T-cell (primary cell): ENCODE measurements at regions not wholly inside any gene's neighbourhood (a gene's known extent, or its start where the extent isn't known, plus 50 kb on each side); places are given as distances from the start of the nearest gene placed in this dataset.
"Not testable (repeated sequence)": the region's sequence is repeated elsewhere in the genome, so short reads cannot be mapped to it uniquely, and the experiment has no call there.

Experiments used
- ATAC-seq, 4 experiments: fragments of 200-7000 bp in 3 of 4; fragments of 150-1000 bp in 1 of 4; cut with Tn5 transposase; replicated peaks in 1 of 4; 1 replicate in 3 of 4; 2 replicates in 1 of 4; pipeline ENCODE4 v1.10.0; 2021; ENCODE audit warnings: moderate library complexity in 3 of 4, mild to moderate bottlenecking in 2 of 4, moderate number of reproducible peaks in 1 of 4
- CTCF ChIA-PET, 2 donors: fragments of 300-600 bp; sonication (Branson Sonifier 250); formaldehyde crosslinking; loops; one replicate each; lab custom pipeline; 2022; ENCODE audit warnings: antibody characterized with exemption in 2 of 2; lab: Charles Lee
- POLR2A ChIA-PET, 2 donors: fragments of 300-600 bp; sonication (Branson Sonifier 250); formaldehyde crosslinking; loops; one replicate each; lab custom pipeline; 2022; ENCODE audit warnings: antibody characterized with exemption in 2 of 2; lab: Charles Lee
- DNase-seq, 35 experiments: peaks; one replicate each; pipeline versions ENCODE4 v3.0.0 to v3.0.0-alpha.2; 2013 to 2023
- H3K27ac ChIP-seq: one replicate; pipeline ENCODE4 v1.5.1; 2013; ENCODE audit warnings: low read length
- H3K27me3 ChIP-seq, 2 experiments: replicated peaks in 1 of 2; 1 replicate in 1 of 2; 2 replicates in 1 of 2; pipeline versions ENCODE4 v1.6.1 to v1.7.0; 2013; ENCODE audit warnings: low read length in 1 of 2, mixed read lengths in 1 of 2; ENCODE audit not compliant: control insufficient read depth in 2 of 2, insufficient read depth in 2 of 2; ENCODE audit errors: extremely low read depth in 1 of 2
- H3K36me3 ChIP-seq, 2 donors: 1 replicate in 1 of 2; 2 replicates in 1 of 2; pipeline versions ENCODE4 v1.6.1 to v1.7.0; 2013; ENCODE audit warnings: low read length in 1 of 2; ENCODE audit not compliant: control insufficient read depth in 2 of 2, insufficient read depth in 1 of 2; ENCODE audit errors: extremely low read depth in 1 of 2
- H3K4me1 ChIP-seq, 2 experiments: 1 replicate in 1 of 2; 2 replicates in 1 of 2; pipeline versions ENCODE4 v1.6.1 to v1.7.0; 2013; ENCODE audit warnings: low read length in 2 of 2, mixed read lengths in 1 of 2; ENCODE audit not compliant: insufficient read depth in 2 of 2, control insufficient read depth in 1 of 2; ENCODE audit errors: extremely low read depth in 1 of 2
- H3K4me3 ChIP-seq, 2 donors: 1 replicate in 1 of 2; 2 replicates in 1 of 2; pipeline versions ENCODE4 v1.5.1 to v1.7.0; 2013; ENCODE audit warnings: mild to moderate bottlenecking in 2 of 2, low read length in 1 of 2, moderate library complexity in 1 of 2; ENCODE audit not compliant: control insufficient read depth in 1 of 2; ENCODE audit errors: extremely low read depth in 1 of 2
- H3K9me3 ChIP-seq: 2 replicates; pipeline ENCODE4 v1.7.0; 2013
- H3K27ac Mint-ChIP-seq, 2 donors: one replicate each; pipeline ENCODE4 v1.8.0; 2020 to 2021; ENCODE audit warnings: mild to moderate bottlenecking in 2 of 2, mixed read lengths in 2 of 2
- H3K27me3 Mint-ChIP-seq, 2 donors: one replicate each; pipeline ENCODE4 v1.8.0; 2021 to 2022; ENCODE audit warnings: mixed read lengths in 2 of 2
- H3K36me3 Mint-ChIP-seq: one replicate; pipeline ENCODE4 v1.8.0; 2021; ENCODE audit warnings: mixed read lengths
- H3K4me1 Mint-ChIP-seq, 3 donors: one replicate each; pipeline ENCODE4 v1.8.0; 2020 to 2022; ENCODE audit warnings: mixed read lengths in 3 of 3, mild to moderate bottlenecking in 1 of 3
- H3K4me3 Mint-ChIP-seq, 3 donors: one replicate each; pipeline ENCODE4 v1.8.0; 2020 to 2022; ENCODE audit warnings: mild to moderate bottlenecking in 3 of 3, mixed read lengths in 3 of 3, moderate library complexity in 3 of 3
- H3K9me3 Mint-ChIP-seq, 3 donors: one replicate each; pipeline ENCODE4 v1.8.0; 2020 to 2022; ENCODE audit warnings: mixed read lengths in 3 of 3
- WGBS: methylation state at CpG from one replicate; pipeline ENCODE4 v1.1.5; 2013; ENCODE audit warnings: missing lambda C conversion rate; ENCODE audit not compliant: insufficient coverage; 5-methylcytosine and 5-hydroxymethylcytosine counted together

DNA sequence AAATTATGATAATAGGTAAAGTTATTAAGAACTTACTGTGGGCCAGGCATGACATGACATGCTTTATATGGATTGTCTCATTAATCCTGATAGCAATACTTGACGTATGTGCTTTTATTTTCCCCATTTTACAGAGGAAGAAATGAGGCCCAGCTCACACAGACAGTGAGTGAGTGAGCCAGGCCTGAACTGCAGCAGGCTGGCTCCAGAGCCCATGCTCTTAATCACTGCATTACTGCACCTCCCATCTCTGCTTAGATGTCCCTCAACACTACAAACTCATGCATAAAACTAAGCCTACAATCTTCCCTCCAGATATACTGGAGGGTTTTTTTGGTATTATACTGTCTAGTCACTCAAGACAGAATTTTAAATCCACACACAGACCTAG, 68.5 kb upstream of the OSBPL3 start:
- Mint-ChIP-seq H3K27me3 (peaks cover 0 to under 1% of the 10 kb centered on the region in 2 donors), H3K4me1 (no peaks in the 10 kb centered on the region), H3K36me3 (no peaks in the 10 kb centered on the region), H3K4me3 (no peak overlapping the region), H3K27ac (no peak overlapping the region), H3K9me3 (no peaks in the 10 kb centered on the region)
- Histone ChIP-seq H3K36me3 (no peaks in the 10 kb centered on the region), H3K9me3 (no peaks in the 10 kb centered on the region), H3K4me1 (no peaks in the 10 kb centered on the region), H3K4me3 (no peak overlapping the region), H3K27me3 (no peaks in the 10 kb centered on the region), H3K27ac (no peak overlapping the region)
- ATAC-seq (no peak), DNase-seq (no peak)
- 60% methylated on average over 1 of the region's 1 CpG for WGBS
- ChIA-PET CTCF (no interaction called here), POLR2A (no interaction called here)

DNA sequence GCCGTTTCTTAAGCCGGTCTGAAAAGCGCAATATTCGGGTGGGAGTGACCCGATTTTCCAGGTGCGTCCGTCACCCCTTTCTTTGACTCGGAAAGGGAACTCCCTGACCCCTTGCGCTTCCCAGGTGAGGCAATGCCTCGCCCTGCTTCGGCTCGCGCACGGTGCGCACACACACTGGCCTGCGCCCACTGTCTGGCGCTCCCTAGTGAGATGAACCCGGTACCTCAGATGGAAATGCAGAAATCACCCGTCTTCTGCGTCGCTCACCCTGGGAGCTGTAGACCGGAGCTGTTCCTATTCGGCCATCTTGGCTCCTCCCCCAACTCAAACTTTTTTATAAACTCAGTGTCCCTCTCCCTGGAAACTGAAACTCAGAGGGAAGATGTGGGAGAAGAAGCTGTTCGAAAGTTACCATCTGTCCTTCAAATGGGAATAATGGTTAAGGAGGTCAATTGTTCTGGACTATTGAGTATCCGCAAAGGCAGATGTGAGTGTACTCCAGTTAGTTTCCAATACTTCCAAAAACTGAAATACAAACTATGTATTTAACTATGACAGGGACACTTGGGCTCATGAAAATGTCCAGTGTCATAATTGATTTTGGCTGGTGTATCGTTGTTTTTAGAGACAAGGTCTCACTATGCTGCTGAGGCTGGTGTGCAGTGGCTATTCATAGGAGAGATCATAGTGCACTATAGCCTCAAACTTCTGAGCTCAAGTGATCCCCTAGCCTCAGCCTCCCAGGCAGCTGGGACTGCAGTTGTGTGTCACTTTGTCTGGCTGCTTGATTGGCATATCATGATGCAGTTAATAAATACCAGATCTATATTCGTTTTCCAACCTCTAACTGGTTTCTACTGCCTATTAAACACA, 67.8 kb upstream of the OSBPL3 start:
- DNase-seq, H3K4me3 Mint-ChIP-seq, CTCF ChIA-PET, H3K27me3 Mint-ChIP-seq, H3K36me3 Mint-ChIP-seq, H3K9me3 Mint-ChIP-seq, H3K4me1 Mint-ChIP-seq, H3K27ac Mint-ChIP-seq, ATAC-seq, H3K27me3 ChIP-seq, H3K36me3 ChIP-seq, POLR2A ChIA-PET, H3K4me1 ChIP-seq, H3K27ac ChIP-seq, H3K9me3 ChIP-seq, H3K4me3 ChIP-seq: not testable (repeated sequence)
- WGBS = 80% methylated on average over 1 of the region's 27 CpGs

GRCh38 chr7:25037325-25037724, 57.3 kb upstream of the OSBPL3 start:
- H3K4me3 ChIP-seq = no peak overlapping the region
- POLR2A ChIA-PET = no interaction called here
- Mint-ChIP-seq H3K4me3 (no peak overlapping the region), H3K4me1 (peaks cover 0 to 2% (median 0%) of the 10 kb centered on the region in 3 donors), H3K36me3 (peaks cover 7% of the 10 kb centered on the region), H3K9me3 (peaks cover 2 to 11% (median 11%) of the 10 kb centered on the region in 3 donors), H3K27ac (no peak overlapping the region), H3K27me3 (no peaks in the 10 kb centered on the region)
- no peak overlapping the region for H3K27ac ChIP-seq
- no peaks in the 10 kb centered on the region for H3K36me3 ChIP-seq
- no CpG with 5 or more reads among the region's 1 CpG for WGBS
- H3K4me1 ChIP-seq = no peaks in the 10 kb centered on the region
- CTCF ChIA-PET = interaction anchor here (0.5 to 0.9 kb wide), 4 partner anchors 8 to 455 kb away, joined by 3 to 5 read pairs (median 4); no protein-coding TSS in a partner anchor
- no peak for ATAC-seq
- DNase-seq = no peak
- H3K27me3 ChIP-seq = no peaks in the 10 kb centered on the region
- H3K9me3 ChIP-seq = no peaks in the 10 kb centered on the region

DNA sequence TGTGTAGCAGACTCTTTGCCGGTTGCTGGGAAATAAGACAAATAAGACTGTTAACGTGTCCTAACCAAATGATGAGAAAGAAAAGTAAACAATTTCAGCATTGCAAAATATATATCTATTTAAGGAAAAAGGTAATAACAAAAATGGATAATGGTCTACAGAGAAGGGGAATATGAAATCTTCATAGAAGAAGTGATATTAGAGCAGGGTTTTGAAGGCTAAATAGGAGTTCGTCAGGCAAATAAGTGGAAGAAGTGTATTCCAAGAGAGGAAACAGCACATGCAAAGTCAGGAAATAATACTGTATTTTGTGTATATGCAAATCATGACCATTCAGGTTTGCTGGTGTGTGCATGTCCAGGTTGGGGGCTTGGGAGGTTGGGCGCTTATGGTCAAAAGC, 55.3 kb upstream of the OSBPL3 start:
- POLR2A ChIA-PET = no interaction called here
- Mint-ChIP-seq H3K9me3 (peaks cover 2 to 11% (median 11%) of the 10 kb centered on the region in 3 donors), H3K27ac (no peak overlapping the region), H3K4me1 (peaks cover 0 to 23% (median 16%) of the 10 kb centered on the region in 3 donors), H3K36me3 (peaks cover 7% of the 10 kb centered on the region), H3K27me3 (no peaks in the 10 kb centered on the region), H3K4me3 (no peak overlapping the region)
- 100% methylated on average over 1 of the region's 4 CpGs for WGBS
- Histone ChIP-seq H3K36me3 (no peaks in the 10 kb centered on the region), H3K9me3 (no peaks in the 10 kb centered on the region), H3K4me3 (no peak overlapping the region), H3K4me1 (no peaks in the 10 kb centered on the region), H3K27me3 (no peaks in the 10 kb centered on the region), H3K27ac (no peak overlapping the region)
- ATAC-seq (no peak), DNase-seq (no peak)
- CTCF ChIA-PET = no interaction called here

DNA sequence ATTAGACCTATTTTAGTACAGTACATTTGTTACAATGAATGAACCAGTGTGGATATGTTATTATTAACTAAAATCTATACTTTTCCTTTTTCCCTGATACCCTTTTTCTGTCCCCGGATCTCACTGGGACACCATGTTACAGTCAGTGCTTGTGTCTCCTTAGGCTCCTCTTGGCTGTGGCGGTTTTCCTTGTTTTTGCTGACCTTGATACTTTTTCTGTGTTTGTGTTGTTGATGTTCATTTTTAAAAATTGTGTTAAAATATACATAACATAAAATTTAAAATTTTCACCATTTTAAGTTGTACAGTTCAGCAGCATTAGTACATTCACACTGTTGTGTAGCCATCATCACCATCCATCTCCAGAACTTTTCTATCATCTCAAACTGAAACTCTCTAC, 54.2 kb upstream of the OSBPL3 start:
- Mint-ChIP-seq H3K27me3 (no peaks in the 10 kb centered on the region), H3K4me1 (peaks cover 7 to 33% (median 26%) of the 10 kb centered on the region in 3 donors), H3K27ac (no peak overlapping the region), H3K36me3 (peaks cover 7% of the 10 kb centered on the region), H3K9me3 (peaks cover 2 to 11% (median 11%) of the 10 kb centered on the region in 3 donors), H3K4me3 (no peak overlapping the region)
- DNase-seq (no peak), ATAC-seq (no peak)
- ChIA-PET POLR2A (no interaction called here), CTCF (no interaction called here)
- Histone ChIP-seq H3K36me3 (no peaks in the 10 kb centered on the region), H3K4me1 (peaks cover 0 to 3% of the 10 kb centered on the region in 2 experiments), H3K4me3 (no peak overlapping the region), H3K27ac (no peak overlapping the region), H3K27me3 (no peaks in the 10 kb centered on the region), H3K9me3 (no peaks in the 10 kb centered on the region)
- no CpG with 5 or more reads among the region's 2 CpGs for WGBS

GRCh38 chr7:25032774-25033743, 53.1 kb upstream of the OSBPL3 start:
- peaks cover 7% of the 10 kb centered on the region for H3K36me3 Mint-ChIP-seq
- ChIA-PET CTCF (no interaction called here), POLR2A (interaction anchor here in 1 of 2 donors (0.7 kb wide), 1 partner anchor 1419 kb away, joined by 3 read pairs; no protein-coding TSS in a partner anchor)
- Histone ChIP-seq H3K36me3 (no peaks in the 10 kb centered on the region), H3K27me3 (no peaks in the 10 kb centered on the region), H3K4me1 (peaks cover 5 to 13% of the 10 kb centered on the region in 2 experiments), H3K27ac (no peak overlapping the region), H3K4me3 (no peak overlapping the region), H3K9me3 (no peaks in the 10 kb centered on the region)
- ATAC-seq (no peak), DNase-seq (no peak)
- H3K4me3 Mint-ChIP-seq = no peak overlapping the region
- no peak overlapping the region for H3K27ac Mint-ChIP-seq
- H3K4me1 Mint-ChIP-seq = peaks cover 18 to 44% (median 37%) of the 10 kb centered on the region in 3 donors
- no peaks in the 10 kb centered on the region for H3K27me3 Mint-ChIP-seq
- H3K9me3 Mint-ChIP-seq = peaks cover 2 to 11% (median 11%) of the 10 kb centered on the region in 3 donors
- 95% methylated on average over 11 of the region's 11 CpGs for WGBS
